Ascending aorta (tissue), 2 donors: ENCODE measurements at regions not wholly inside any gene's neighbourhood (a gene's known extent, or its start where the extent isn't known, plus 50 kb on each side); places are given as distances from the start of the nearest gene placed in this dataset.

Source experiments
- DNase-seq, 2 donors: peaks; one replicate each; pipeline ENCODE4 v3.0.0-alpha.2; 2019; ENCODE audit warnings: low spot score in 2 of 2
- H3K27ac ChIP-seq, 2 donors: fragments of 200-600 bp; sonication (generic); one replicate each; pipeline ENCODE4 v1.5.1; 2016 to 2017; ENCODE audit warnings: mild to moderate bottlenecking in 1 of 2
- H3K27me3 ChIP-seq: fragments of 200-600 bp; sonication (generic); one replicate; pipeline ENCODE4 v1.5.1; 2017
- H3K36me3 ChIP-seq, 2 donors: fragments of 200-600 bp; sonication (generic); one replicate each; pipeline ENCODE4 v1.5.1; 2016
- H3K4me1 ChIP-seq, 2 donors: fragments of 200-600 bp; sonication (generic); one replicate each; pipeline ENCODE4 v1.5.1; 2016 to 2017; ENCODE audit warnings: mild to moderate bottlenecking in 1 of 2
- H3K4me3 ChIP-seq, 2 donors: fragments of 200-600 bp; sonication (generic); one replicate each; pipeline ENCODE4 v1.5.1; 2016 to 2017; ENCODE audit warnings: mild to moderate bottlenecking in 1 of 2
- H3K9me3 ChIP-seq, 2 donors: fragments of 200-600 bp; sonication (generic); one replicate each; pipeline ENCODE4 v1.5.1; 2016
- intact Hi-C: fragments of 100-400 bp; cut with DNase I; formaldehyde crosslinking; loops from one replicate; pipeline ENCODE4 v1.15.1; 2023
- TF ChIP-seq, protein P1 (sequence below), 3 experiments: fragments of 200-600 bp in 2 of 3; fragments of 450-650 bp in 1 of 3; sonication (generic) in 2 of 3; IDR thresholded peaks; one replicate each; pipeline ENCODE4 v1.5.1; 2016 to 2019; ENCODE audit warnings: antibody characterized with exemption in 3 of 3, mild to moderate bottlenecking in 1 of 3, moderate library complexity in 1 of 3

DNA sequence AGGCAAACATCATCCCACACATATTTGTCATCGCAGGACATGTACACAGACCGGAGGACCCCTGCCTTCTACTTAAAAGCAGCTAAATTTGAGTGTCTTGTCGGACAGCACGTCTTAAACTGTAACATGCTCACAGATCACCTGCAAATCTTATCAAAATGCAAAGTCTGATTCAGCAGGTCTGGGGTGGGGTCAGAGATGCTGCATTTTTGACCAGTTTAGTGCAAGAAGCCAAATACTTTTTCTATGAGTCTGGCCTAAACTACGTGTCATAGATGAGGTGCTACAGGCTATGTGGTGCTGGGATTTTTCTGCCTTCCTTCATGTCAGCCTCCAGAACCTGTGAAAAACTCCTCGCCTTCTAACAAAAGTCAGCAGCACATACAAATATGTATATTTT lies 178.8 kb upstream of the LHX5 start:
- intact Hi-C loops: no loop called here
- H3K27me3 ChIP-seq: no peaks in the 10 kb centered on the region
- H3K4me1 ChIP-seq: no peaks in the 10 kb centered on the region
- H3K36me3 ChIP-seq: no peaks in the 10 kb centered on the region
- no peak overlapping the region for H3K4me3 ChIP-seq
- H3K9me3 ChIP-seq: peaks cover 0 to 3% of the 10 kb centered on the region in 2 donors
- TF ChIP-seq, protein P1, sequence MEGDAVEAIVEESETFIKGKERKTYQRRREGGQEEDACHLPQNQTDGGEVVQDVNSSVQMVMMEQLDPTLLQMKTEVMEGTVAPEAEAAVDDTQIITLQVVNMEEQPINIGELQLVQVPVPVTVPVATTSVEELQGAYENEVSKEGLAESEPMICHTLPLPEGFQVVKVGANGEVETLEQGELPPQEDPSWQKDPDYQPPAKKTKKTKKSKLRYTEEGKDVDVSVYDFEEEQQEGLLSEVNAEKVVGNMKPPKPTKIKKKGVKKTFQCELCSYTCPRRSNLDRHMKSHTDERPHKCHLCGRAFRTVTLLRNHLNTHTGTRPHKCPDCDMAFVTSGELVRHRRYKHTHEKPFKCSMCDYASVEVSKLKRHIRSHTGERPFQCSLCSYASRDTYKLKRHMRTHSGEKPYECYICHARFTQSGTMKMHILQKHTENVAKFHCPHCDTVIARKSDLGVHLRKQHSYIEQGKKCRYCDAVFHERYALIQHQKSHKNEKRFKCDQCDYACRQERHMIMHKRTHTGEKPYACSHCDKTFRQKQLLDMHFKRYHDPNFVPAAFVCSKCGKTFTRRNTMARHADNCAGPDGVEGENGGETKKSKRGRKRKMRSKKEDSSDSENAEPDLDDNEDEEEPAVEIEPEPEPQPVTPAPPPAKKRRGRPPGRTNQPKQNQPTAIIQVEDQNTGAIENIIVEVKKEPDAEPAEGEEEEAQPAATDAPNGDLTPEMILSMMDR (IDR thresholded peaks at IDR 0.05): no peak
- no peak overlapping the region for H3K27ac ChIP-seq
- DNase-seq: no peak

DNA sequence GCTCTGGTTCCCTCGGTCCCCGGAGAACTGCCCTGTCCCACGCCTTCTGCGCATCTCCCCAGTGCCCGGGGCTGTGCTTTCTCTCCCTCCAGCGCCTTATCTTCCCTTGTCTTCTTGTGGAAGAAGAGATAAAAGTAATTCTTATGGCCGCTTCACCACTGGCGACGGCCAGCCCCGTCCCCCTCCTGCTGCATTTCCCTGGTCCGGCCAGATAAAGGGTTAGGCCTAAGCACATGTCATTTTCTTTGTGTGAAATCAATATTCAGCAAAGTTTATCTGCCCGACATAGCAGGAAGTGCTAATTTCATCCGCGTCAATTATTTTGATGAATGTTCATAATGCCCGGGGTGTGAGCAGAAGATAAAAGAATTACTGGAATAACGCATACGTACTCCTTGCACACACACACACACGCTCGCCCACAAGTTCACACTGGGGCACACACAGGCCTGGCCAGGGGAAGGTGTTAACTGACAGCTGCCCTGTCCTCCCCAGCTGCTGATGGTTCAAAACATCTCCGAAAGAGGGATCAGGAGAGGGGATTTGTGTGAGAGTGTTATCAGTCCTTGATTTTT lies 177.7 kb upstream of the LHX5 start:
- Histone ChIP-seq H3K4me1 (no peaks in the 10 kb centered on the region), H3K9me3 (peaks cover 0 to 3% of the 10 kb centered on the region in 2 donors), H3K27me3 (no peaks in the 10 kb centered on the region), H3K27ac (no peak overlapping the region), H3K4me3 (no peak overlapping the region), H3K36me3 (no peaks in the 10 kb centered on the region)
- DNase-seq: no peak
- TF ChIP-seq, protein P1 (IDR thresholded peaks at IDR 0.05): no peak
- intact Hi-C loops: no loop called here

- no peaks in the 10 kb centered on the region for H3K4me1 ChIP-seq
- no peaks in the 10 kb centered on the region for H3K36me3 ChIP-seq
- no peak overlapping the region for H3K4me3 ChIP-seq
- H3K27ac ChIP-seq: no peak overlapping the region
- intact Hi-C loops: no loop called here
- H3K27me3 ChIP-seq: no peaks in the 10 kb centered on the region
- TF ChIP-seq, protein P1 (IDR thresholded peaks at IDR 0.05): no peak
- no peak for DNase-seq
- no peaks in the 10 kb centered on the region for H3K9me3 ChIP-seq
Observed at GRCh38 chr12:113647048-113647447, 175.4 kb upstream of the LHX5 start.

DNA sequence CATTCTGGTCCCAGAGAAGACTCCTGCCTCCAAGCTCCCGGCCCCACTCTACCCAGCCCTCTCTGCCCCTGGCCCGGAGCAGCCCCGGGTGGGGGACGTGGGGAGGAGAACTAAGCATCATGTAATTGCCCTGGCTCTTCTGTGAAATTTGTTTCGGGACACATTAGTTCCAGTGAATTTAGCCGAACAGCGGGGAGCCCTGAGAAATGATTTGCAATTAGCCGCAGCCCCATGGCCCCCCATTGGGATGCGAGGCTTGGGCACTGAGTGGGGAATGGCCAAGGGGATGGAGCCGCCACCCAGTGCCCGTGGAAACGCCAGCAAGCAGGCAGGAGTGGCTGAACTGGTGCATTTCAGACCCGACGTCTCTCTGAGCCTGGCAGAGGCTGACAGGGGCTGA lies 173.9 kb upstream of the LHX5 start:
- no peaks in the 10 kb centered on the region for H3K9me3 ChIP-seq
- H3K36me3 ChIP-seq: no peaks in the 10 kb centered on the region
- DNase-seq: no peak
- TF ChIP-seq, protein P1 (IDR thresholded peaks at IDR 0.05): no peak
- no peaks in the 10 kb centered on the region for H3K4me1 ChIP-seq
- intact Hi-C loops: no loop called here
- H3K4me3 ChIP-seq: no peak overlapping the region
- H3K27me3 ChIP-seq: no peaks in the 10 kb centered on the region
- H3K27ac ChIP-seq: no peak overlapping the region

- Histone ChIP-seq H3K27ac (no peak overlapping the region), H3K36me3 (no peaks in the 10 kb centered on the region), H3K9me3 (no peaks in the 10 kb centered on the region), H3K4me3 (no peak overlapping the region), H3K4me1 (no peaks in the 10 kb centered on the region), H3K27me3 (no peaks in the 10 kb centered on the region)
- DNase-seq: no peak
- intact Hi-C loops: no loop called here
- TF ChIP-seq, protein P1 (IDR thresholded peaks at IDR 0.05): no peak
Observed at GRCh38 chr12:113645183-113645582, 173.5 kb upstream of the LHX5 start.
